ENCODE measurements at regions not wholly inside any gene's neighbourhood (a gene's known extent, or its start where the extent isn't known, plus 50 kb on each side); places are given as distances from the start of the nearest gene placed in this dataset.

- TF ChIP-seq, protein P1, sequence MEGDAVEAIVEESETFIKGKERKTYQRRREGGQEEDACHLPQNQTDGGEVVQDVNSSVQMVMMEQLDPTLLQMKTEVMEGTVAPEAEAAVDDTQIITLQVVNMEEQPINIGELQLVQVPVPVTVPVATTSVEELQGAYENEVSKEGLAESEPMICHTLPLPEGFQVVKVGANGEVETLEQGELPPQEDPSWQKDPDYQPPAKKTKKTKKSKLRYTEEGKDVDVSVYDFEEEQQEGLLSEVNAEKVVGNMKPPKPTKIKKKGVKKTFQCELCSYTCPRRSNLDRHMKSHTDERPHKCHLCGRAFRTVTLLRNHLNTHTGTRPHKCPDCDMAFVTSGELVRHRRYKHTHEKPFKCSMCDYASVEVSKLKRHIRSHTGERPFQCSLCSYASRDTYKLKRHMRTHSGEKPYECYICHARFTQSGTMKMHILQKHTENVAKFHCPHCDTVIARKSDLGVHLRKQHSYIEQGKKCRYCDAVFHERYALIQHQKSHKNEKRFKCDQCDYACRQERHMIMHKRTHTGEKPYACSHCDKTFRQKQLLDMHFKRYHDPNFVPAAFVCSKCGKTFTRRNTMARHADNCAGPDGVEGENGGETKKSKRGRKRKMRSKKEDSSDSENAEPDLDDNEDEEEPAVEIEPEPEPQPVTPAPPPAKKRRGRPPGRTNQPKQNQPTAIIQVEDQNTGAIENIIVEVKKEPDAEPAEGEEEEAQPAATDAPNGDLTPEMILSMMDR (IDR thresholded peaks at IDR 0.05): no peak
- TF ChIP-seq ZFX (IDR thresholded peaks at IDR 0.05; ENCODE audit: borderline replicate concordance): no peak
Observed at GRCh38 chr5:68419637-68420452, 204.3 kb downstream of the PIK3R1 start.
